ENCODE measurements at regions not wholly inside any gene's neighbourhood (a gene's known extent, or its start where the extent isn't known, plus 50 kb on each side); places are given as distances from the start of the nearest gene placed in this dataset.

DNA sequence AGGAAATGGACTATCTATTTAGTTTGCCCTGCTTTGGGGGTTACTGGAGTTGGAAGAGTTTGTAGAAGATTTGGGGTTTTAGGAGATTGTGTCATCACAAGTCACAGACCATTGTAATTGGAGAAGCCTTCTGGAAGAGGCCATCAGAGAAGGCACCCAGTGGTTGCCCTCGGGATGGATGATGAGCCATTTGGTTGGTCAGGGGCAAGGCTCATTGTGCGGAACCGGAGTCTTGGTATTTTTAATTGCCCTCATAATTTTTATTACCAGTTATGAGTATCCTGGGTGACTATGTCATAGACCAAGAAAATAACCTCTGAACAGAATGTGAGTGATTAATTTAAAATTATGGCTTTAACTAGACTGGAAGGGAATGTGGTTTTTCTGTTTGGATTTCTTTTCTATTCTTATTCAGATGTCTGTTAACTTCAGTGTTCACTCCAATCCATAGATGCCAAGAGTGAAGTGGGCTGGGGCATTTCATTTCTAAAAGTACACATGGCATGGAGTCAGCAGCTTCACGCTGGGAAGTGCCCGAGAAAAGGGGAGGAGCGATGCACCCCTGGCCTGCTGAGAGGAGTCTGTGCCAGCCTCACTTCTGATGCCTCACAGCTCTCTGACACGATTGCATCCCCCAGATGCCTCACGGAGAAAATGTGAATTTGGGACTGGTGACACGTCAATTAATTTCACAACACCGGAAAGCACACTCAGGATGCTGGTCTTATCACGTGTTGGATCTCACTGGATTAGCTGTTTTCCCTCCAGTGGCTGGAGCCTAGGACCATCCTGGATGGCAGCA, 225.6 kb upstream of the IGFBP3 start:
- DNase-seq: no peak

DNA sequence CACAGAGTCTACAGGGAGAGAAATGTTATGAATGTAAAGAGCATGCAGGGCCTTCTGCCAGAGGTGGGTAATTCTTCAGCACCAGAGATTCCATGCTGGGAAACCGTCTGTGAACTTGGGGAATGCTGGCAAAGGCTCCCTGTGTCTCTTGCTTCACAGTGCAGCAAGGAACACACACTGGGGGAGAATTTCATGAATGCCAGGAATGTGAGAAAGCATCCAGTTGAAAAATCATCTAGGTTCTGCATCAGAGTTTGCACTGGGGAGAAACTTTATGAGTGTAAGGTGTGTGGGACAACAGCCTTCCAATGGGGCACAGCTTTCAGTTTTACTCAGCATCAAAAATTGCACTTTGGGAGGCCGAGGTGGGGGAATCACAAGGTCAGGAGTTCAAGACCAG, 224.3 kb upstream of the IGFBP3 start:
- peak; percentile 91 to 92 for DNase-seq

DNA sequence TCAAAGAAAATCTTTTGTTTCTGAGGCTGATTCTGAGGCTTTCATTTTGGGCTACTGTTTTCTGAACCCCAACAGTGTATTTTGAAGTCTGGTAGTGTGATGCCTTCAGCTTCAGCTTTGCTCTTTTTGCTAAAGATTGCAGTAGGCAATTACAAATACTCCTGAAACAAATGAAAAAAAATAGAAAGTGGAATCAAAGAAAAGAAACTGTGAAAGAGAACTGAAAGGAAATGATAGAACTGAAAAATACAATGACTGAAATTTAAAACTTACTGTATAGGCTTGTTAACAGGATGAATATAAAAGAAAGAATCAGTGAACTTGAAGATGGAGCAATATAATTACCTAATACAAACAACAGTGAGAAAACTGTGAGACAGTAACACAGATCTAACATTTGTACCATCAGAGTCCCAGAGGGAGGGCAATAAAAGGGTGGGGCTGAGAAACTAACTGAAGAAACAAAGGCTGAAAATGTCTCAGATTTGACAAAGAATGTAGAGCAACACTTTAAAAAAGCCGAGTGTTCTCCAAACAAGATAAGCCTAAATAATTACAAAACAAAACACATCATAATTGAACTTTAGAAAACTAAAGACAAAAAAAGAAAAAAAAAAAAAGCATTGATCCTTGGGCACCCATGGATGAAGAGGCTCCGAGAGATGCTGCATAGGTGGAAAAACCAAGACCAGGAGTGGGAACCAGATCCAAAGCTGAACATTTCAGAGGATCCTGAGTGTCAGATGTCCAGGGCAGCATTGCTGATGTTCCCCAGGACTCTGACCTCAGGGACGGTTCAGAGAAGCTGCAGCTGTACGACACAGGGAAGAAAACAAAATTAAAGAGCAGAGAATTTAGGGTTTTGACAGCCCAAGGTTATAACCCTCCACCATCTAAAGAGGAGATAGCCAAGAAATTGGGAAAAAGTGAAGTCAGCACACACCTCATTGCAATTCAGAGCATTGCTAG, 223.2 kb upstream of the IGFBP3 start:
- DNase-seq: no peak

DNA sequence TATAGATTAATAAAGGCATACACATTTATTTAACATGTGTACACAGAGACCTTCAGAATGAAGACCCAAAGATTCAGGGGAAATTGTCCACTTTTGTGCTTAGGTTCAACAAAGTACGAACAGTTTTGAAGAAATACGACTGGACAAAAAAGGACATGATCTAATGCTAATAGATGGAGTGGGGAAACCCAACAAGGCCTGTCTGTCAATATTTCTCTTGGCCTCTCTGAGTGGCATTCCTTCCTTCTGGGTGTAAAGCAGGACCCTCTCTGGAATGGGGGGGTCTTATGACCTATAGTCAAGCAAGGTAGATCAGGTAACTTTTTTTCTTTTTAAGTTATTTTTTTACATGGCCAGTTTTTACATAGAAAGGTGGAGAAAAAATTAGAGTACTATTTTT, 222.3 kb upstream of the IGFBP3 start:
- DNase-seq: no peak

DNA sequence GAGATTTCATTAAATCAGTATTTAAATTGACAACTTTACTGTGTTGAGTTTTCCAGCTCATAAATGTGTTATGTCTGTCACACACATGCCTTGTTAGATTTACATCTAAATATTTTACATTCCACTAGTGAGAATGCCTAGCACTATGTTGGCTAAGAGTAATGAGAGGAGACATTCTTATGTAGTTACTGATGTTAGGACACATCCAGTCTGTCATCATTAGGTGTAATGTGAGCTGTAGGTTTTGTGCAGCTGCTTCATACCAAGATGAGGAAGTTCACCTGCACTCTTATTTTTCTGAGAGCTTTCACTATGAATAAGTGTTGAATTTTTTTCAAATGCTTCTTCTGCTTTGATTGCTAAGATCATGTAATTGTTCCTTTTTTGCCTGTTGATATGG, 218.0 kb upstream of the IGFBP3 start:
- peak; percentile 32 to 87 for DNase-seq

DNA sequence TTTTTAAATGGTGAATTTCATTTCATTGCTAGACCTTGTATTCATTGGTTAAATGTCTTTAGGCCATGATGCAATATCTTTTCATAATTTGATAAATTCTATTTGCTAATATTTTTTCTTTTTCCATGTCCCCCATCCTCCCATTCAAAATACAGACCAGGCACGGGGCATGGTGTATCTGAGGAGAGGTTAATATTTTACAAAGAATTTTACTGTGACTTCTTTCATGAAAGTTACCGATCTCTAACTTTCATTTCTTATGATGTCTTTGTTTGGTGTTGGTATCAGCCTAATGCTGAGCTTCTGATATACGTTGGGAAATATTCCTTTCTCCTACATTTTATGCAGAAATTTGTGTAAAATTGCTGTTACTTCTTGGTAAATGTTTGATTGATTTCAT, 216.7 kb upstream of the IGFBP3 start:
- no peak for DNase-seq

DNA sequence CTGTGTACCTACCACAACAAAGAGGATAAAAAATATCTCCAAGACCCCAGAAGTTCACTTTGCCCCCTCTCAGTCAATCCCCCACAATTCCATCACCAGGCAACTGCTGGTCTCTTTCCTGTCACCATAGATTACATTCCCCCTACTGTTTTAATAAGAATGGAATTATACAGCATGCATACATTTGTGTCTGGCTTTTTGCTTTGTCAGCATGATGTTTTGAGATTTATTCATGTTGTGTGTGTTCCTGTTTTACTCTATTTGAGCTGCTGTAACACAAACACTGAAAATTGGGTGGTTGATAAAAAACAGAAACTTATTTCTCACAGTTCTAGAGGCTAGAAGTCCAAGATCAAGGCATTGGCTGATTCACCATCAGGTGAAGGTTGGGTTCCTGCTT, 214.5 kb upstream of the IGFBP3 start:
- no peak for DNase-seq

DNA sequence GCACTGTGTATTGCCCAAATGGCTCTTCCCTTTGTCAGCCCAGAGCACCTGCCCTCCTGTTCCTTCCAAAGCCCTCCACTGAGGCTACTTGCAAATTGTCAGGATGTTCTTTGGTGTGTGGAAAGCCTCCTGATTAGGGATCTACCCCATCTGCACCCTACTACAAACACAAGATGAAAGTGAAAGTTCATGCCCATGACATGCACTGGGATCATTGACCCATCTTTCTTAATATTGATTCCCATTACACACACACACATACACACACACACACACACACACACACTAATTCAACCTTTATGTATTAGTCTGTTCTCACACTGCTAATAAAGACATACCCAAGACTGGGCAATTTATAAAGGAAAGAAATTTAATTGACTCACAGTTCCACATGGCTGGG, 213.7 kb upstream of the IGFBP3 start:
- no peak for DNase-seq

DNA sequence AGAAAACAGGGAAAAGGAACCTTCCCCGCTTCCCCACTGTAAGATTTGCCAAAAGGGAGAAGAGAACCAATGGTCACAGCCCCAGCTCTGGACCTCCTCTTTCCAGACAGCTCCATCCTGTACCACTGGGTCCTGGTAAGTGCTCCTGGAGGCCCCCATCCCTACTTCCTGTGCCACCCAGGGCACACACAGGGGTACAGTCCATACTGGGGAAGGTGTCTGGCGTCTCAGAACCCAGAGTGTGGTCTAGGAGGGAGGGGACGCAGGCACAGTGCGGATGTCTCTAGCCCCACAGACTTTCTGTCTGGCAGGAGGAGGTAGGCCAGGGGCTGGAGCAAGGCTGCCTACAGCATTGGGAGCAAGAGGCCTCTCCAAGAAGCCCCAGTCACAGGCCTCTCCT, 213.3 kb upstream of the IGFBP3 start:
- no peak for DNase-seq

DNA sequence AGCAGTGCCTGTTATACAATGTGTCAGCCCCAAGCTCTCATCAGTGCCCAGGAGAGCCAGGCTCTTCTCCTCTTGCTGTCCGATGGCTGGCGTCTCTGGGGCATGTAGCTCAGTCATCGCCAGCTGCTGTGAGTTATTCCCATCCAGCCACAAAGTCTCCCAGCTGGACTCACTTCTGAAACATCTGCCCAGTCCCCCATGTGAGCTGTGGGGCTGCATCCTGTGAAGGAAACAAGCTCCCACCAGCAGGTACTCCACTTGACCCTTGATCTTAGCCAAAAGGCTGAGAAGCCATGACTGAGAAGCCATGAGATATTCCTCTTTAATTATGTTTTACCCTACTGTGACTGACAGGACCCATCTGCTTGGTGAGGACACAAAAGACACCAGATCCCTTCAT, 212.7 kb upstream of the IGFBP3 start:
- no peak for DNase-seq

DNA sequence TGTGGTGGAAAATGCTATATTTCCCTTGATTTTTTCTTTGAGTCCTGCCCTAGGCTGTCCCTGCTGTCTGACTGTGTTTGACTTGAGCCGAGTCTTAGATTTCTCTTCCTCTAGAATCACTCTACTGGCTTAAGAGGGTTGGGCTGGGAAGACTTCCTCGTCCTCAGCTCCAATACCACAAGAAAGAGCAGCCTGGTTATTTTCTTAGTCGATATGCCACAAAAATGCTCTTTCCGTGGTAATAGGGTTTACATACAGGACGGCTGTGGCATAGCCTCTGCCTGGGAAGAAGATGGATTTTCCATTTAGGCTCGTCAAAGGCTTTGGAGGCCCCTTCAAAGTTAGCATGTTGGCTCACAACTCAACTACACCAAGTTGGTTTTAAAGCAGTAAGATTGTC, 212.0 kb upstream of the IGFBP3 start:
- DNase-seq: no peak

DNA sequence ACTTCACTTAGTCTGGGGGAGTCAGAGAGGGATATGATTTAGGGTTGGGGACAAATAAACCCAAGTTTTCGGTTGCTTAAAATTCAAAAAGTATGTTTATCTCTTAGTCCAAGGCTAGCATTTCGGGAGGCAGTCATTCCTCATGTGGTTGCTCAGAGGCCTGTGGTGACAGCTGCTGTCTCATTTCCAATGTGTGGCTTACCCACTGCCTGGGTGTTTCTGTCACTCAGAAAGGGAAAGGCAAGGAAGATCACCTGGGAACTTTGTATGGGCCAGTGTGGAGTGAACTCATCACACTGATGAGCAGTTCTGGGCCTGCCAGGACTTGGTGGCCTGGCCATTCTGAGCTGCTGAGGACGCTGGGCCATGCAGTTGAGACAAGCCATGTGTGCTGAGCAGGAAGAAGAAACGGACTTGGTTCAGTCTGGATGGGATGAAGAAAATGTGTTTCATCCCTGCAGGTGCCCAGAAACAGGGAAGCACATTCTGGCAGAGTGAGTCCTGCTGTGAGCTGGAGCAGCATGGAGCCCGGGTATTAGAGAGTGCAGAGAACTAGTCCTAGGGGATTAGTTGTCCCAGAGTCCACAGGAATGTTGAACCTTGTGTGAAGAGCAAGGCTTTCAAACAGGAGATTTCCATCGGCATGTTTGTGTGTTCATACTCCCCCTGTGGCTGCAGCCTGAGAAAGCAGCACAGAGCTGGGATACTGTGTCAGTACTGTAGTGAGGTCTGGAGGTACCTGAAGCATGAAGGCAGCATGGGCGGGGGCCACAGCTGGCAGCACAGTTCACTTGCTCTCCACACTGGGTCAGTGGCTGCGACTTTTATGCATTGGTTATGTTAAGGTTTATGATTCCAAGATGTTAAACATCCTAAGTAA, 211.1 kb upstream of the IGFBP3 start:
- no peak for DNase-seq

DNA sequence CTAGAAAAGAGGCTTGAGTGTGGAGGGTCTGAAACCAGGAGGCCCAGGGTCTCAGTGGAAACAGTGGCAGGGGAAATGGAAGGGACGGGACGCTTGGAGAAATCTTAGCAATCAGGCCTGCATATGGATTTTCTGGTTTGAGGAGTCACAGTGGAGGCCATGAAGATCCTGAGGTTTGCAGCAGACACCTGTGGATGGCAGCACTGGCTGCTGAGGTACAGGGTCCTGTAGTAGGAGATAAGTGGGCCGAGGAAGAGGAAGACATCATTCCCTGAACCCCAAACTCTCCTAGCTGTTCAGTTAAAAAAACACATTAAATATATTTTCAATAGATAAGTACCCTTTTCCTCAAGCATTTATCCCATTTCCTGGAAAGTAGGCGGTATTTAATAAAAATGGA, 208.8 kb upstream of the IGFBP3 start:
- DNase-seq: no peak

DNA sequence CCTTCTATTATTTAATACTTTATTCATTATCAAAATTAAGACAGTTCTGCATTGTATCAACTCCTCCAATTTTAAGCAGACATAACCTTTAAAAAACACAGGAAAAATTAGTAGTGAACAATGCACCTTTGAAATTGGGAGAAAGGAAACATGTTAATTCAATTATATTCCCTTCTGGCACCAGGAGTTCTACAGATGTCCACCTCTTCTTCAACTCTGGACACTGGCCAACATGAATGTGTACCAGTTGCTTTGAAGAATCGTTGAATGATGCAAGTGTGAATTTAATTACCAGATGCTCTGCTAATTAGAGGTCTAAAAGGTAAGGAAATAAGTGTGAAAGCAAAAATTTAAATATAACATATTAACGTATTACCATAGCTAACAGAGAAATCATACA, 206.7 kb upstream of the IGFBP3 start:
- DNase-seq: no peak

DNA sequence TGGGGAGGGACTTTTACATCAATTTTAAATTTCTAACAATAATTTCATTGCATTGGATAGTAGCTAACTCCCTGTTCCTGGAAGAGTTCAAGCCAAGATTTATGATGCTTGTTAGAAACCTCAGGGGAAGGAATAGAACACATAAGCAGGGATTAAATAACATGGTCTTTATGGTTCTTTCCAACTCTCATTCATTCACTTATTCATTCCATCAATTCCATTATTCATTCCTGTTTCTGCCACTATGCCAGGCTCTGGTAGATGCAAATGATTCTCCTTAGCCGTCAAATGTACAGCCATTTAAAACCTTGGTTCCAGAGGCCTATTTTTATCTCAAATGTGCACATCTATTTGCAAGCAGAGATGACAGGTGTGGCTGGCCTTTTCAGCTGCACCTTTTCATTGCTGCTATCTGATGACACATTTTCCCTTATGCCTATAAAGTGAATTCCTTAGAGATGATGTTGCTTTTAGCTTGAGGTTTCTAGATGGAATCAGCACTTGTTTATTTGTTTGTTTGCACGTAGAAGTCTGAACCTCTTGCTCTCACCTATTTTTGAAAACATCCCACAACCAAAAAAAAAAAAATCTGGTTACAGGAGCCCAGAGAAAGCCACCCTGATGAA, 205.7 kb upstream of the IGFBP3 start:
- no peak for DNase-seq

DNA sequence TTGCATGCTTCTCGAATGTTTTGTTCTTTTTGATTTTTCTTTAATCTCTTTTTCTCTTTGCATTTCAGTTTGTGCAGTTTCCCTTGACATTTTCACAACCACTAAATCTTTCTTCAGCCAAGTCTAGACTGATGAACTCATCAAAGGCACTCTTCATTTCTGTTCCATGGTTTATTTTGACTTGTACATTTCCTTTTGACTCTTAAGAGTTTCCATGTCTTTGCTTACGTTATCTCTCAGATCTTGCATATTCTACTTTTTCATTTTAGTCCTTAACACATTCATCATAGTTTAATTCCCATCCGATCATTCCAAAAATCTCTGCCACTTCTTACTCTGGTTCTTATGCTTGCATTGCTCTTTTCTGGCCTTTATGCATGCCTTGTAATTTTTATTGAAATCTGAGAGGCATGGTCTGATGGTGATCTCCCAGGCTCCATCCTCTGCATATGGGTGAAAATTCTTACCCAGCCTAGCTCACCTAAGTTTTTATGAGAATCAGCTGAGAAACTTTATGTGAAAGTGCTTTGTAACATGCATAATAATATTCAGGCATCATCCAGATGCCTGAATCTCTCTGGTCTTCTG, 202.8 kb upstream of the IGFBP3 start:
- DNase-seq: no peak

DNA sequence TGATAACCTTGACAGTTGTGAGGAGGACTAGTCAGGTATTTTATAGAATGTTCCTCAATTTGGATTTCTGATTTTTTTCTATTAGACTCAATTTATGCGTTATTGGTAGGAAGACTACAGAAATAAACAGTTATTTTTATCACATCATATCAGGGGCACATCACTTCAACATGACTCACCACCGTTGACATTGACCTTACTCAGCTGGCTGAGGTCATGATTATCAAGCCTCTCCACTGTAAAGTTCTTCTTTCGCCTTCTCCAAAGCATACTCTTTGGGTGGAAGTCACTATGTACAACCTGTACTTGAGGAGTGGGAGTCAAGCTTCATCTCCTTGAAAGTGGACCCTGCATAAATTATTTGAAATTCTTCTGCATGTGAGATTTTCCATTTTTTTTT, 194.3 kb upstream of the IGFBP3 start:
- no peak for DNase-seq

DNA sequence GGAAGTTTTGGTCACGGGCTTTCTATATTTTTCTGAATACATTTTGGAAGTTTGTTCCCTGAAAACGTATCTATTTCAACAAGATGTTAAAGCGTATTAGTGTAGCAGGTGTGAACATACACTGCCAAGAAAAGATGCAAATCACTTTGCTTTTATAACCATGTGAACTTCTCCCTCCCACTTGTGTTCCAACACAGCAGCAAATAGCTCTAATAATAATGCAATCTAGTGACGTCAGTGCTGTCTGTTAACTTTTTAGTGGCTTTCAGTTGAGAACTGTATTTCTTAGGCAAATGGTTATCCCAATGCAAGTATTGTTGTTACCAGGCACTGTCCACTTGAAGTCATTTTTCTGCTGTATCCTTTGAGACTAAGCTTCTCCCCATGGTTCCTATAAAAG, 188.4 kb upstream of the IGFBP3 start:
- DNase-seq: no peak

DNA sequence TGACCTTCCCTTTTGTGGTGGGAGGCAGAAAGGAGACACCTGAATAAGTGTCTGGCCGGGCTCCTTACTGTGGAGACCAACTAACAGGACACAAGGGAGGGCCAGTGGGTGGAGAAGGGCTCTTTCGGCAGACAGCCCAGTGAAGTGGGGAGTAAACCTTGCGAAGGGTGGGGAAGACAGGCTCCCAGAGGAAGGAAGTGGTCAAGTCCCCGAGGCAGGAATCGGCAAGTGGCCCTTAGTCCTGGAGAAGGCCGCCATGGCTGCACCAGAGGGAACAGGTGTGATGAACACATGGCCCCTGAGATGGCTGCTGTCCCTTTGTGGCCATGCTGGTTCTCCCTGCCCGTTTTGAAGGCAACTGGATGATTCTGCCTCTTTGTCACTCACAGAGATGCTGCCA, 187.2 kb upstream of the IGFBP3 start:
- DNase-seq: no peak

DNA sequence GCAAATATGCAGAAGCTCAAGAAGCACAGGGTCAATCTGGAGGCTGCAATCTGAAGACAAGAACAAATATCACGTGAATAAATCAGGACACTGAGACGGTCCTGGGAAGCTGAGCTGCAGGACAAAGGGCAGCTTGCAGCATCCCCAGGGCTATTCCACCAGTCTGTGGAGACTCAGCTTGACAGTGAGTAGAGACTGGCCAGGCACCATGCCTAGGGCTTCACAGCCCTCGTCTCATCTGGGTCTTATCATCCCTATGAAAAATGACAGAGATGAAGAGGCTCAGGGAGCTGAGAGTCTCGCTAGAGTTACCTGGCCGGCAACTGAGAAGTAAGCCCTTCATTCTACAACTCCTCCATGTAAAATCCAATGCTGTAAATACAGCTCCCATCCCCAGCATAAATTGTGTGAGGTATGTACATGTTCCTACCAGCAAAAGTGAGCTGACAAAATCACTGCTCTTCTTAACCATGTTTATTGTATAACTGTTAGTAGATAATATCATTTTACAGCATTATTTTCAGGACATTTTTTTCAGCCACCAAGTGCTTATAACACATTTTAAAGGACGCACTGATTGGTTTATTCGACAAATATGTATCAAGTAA, 186.6 kb upstream of the IGFBP3 start:
- DNase-seq: no peak

DNA sequence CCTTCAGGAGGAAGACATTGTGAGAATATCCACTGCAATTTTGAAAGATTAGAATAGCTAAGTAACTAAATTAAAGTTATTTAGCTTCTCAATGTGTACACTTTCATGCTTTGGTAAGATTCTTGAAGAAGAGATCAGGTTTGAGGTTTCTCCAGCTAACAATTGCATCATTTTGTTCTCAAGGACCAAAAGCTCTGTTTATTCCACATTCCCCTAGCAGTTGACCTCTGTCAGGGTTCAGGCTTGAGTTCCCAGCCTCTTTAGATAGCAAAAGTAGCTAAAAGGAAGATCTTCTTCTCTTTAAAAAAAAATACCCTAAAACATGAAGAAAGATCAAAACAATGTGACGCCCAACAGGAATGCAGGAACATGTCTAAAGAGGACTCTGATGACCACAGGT, 179.4 kb upstream of the IGFBP3 start:
- DNase-seq: no peak

DNA sequence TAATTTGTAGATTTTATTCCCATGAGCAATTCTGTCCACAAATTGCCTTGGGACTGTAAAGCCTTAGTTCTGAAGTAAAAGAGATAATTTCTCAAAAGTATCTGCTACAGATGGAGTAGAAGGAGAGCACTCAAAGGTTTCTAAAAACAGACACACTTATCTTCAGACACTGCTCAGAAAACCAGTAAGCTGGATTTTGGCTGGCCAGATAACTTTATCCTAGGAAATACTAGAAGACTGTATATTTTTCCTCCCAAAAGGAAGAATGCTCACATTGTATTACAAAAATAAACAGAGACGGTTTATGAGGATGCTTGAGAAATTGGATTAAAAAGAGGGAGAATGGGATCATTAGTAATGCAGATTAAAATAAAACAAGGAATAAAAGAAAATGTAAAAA, 178.0 kb upstream of the IGFBP3 start:
- DNase-seq: no peak

All from SW 1271 (cell line).